Stimulated activated memory B cell treated with anti-CD40 and anti-IgM and Interleukin-4, amounts not matched to agents 10 μg/mL and 1 μg/mL and 100 μg/mL, for 72 hours (primary cell): ENCODE measurements at regions not wholly inside any gene's neighbourhood (a gene's known extent, or its start where the extent isn't known, plus 50 kb on each side); places are given as distances from the start of the nearest gene placed in this dataset.
"Not testable (repeated sequence)": the region's sequence is repeated elsewhere in the genome, so short reads cannot be mapped to it uniquely, and the experiment has no call there.

Source experiments
- ATAC-seq: fragments of 150-1000 bp; cut with Tn5 transposase; 2 replicates; pipeline ENCODE4 v1.10.0; 2021
- H3K27ac Mint-ChIP-seq: one replicate; pipeline ENCODE4 v1.8.0; 2022; ENCODE audit warnings: mild to moderate bottlenecking, mixed read lengths
- H3K27me3 Mint-ChIP-seq: one replicate; pipeline ENCODE4 v1.8.0; 2022; ENCODE audit warnings: mixed read lengths
- H3K36me3 Mint-ChIP-seq: one replicate; pipeline ENCODE4 v1.8.0; 2022; ENCODE audit warnings: mixed read lengths
- H3K4me1 Mint-ChIP-seq: one replicate; pipeline ENCODE4 v1.8.0; 2022; ENCODE audit warnings: mixed read lengths
- H3K4me3 Mint-ChIP-seq: one replicate; pipeline ENCODE4 v1.8.0; 2022; ENCODE audit warnings: mild to moderate bottlenecking, moderate library complexity, mixed read lengths
- H3K9me3 Mint-ChIP-seq: one replicate; pipeline ENCODE4 v1.8.0; 2022; ENCODE audit warnings: mixed read lengths

- not testable (repeated sequence) for H3K27me3 Mint-ChIP-seq, ATAC-seq, H3K36me3 Mint-ChIP-seq, H3K4me1 Mint-ChIP-seq, H3K27ac Mint-ChIP-seq, H3K4me3 Mint-ChIP-seq
- peaks cover 18% of the 10 kb centered on the region for H3K9me3 Mint-ChIP-seq
Observed at GRCh38 chr6:93835026-93835425, 415.7 kb upstream of the EPHA7 start.

- H3K4me1 Mint-ChIP-seq, ATAC-seq, H3K4me3 Mint-ChIP-seq, H3K36me3 Mint-ChIP-seq, H3K27me3 Mint-ChIP-seq, H3K27ac Mint-ChIP-seq: not testable (repeated sequence)
- peaks cover 18% of the 10 kb centered on the region for H3K9me3 Mint-ChIP-seq
Observed at GRCh38 chr6:93833326-93833725, 414.0 kb upstream of the EPHA7 start.

DNA sequence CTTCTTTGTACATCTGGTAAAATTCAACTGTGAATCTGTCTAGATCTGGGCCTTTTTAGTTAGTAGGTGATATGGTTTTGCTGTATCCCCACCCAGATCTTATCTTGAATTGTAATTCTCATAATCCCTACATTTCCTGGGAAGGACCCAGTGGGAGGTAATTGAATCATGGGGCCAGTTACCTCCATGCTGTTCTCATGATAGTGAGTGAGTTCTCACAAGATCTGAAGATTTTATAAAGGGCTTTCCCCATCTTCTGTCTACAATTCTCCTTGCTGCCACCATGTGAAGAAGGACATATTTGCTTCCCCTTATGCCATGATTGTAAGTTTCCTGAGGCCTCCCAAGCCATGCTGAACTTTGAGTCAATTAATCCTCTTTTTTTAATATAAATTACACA is 410.4 kb upstream of the EPHA7 start:
- not testable (repeated sequence) for H3K27me3 Mint-ChIP-seq, H3K4me3 Mint-ChIP-seq, H3K4me1 Mint-ChIP-seq, H3K27ac Mint-ChIP-seq, ATAC-seq, H3K36me3 Mint-ChIP-seq
- H3K9me3 Mint-ChIP-seq, result peaks cover 14% of the 10 kb centered on the region

GRCh38 chr6:93829009-93829408 is 409.6 kb upstream of the EPHA7 start:
- no peak overlapping the region for H3K4me3 Mint-ChIP-seq
- no peak for ATAC-seq
- no peak overlapping the region for H3K27ac Mint-ChIP-seq
- no peaks in the 10 kb centered on the region for H3K4me1 Mint-ChIP-seq
- no peaks in the 10 kb centered on the region for H3K36me3 Mint-ChIP-seq
- H3K9me3 Mint-ChIP-seq, result peaks cover 9% of the 10 kb centered on the region
- no peaks in the 10 kb centered on the region for H3K27me3 Mint-ChIP-seq

GRCh38 chr6:93828553-93828952 is 409.2 kb upstream of the EPHA7 start:
- Mint-ChIP-seq H3K4me3 (no peak overlapping the region), H3K9me3 (peaks cover 9% of the 10 kb centered on the region), H3K4me1 (no peaks in the 10 kb centered on the region), H3K27me3 (no peaks in the 10 kb centered on the region), H3K36me3 (no peaks in the 10 kb centered on the region), H3K27ac (no peak overlapping the region)
- no peak for ATAC-seq

DNA sequence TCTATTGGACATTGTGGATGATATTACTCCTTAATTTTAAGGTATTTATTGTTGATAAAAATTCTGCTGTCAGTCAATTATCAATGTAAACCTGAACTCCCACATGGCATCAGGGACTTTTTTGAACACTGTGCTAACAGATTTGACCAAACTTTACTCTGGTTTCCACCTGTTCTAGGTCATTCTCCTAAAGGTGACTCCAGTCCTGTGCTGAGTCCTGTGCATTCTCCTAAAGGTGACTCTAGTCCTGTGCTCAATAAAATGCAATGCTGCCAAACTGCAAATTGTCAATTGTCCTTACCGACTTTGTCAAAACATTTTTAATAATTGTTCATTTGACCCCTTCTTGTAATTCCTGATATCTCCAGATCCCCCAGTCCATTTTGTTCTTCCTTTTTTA is 408.4 kb upstream of the EPHA7 start:
- no peaks in the 10 kb centered on the region for H3K27me3 Mint-ChIP-seq
- no peaks in the 10 kb centered on the region for H3K4me1 Mint-ChIP-seq
- peaks cover 9% of the 10 kb centered on the region for H3K9me3 Mint-ChIP-seq
- no peak overlapping the region for H3K4me3 Mint-ChIP-seq
- no peaks in the 10 kb centered on the region for H3K36me3 Mint-ChIP-seq
- no peak for ATAC-seq
- no peak overlapping the region for H3K27ac Mint-ChIP-seq

- Mint-ChIP-seq H3K27me3 (no peaks in the 10 kb centered on the region), H3K4me1 (no peaks in the 10 kb centered on the region), H3K36me3 (no peaks in the 10 kb centered on the region), H3K9me3 (peaks cover 12% of the 10 kb centered on the region), H3K4me3 (no peak overlapping the region), H3K27ac (no peak overlapping the region)
- ATAC-seq, result no peak
Observed at GRCh38 chr6:93825950-93826349, 406.6 kb upstream of the EPHA7 start.

GRCh38 chr6:93823489-93823888 is 404.1 kb upstream of the EPHA7 start:
- Mint-ChIP-seq H3K36me3 (no peaks in the 10 kb centered on the region), H3K9me3 (peaks cover 9% of the 10 kb centered on the region), H3K4me3 (no peak overlapping the region), H3K4me1 (no peaks in the 10 kb centered on the region), H3K27ac (no peak overlapping the region), H3K27me3 (no peaks in the 10 kb centered on the region)
- no peak for ATAC-seq

DNA sequence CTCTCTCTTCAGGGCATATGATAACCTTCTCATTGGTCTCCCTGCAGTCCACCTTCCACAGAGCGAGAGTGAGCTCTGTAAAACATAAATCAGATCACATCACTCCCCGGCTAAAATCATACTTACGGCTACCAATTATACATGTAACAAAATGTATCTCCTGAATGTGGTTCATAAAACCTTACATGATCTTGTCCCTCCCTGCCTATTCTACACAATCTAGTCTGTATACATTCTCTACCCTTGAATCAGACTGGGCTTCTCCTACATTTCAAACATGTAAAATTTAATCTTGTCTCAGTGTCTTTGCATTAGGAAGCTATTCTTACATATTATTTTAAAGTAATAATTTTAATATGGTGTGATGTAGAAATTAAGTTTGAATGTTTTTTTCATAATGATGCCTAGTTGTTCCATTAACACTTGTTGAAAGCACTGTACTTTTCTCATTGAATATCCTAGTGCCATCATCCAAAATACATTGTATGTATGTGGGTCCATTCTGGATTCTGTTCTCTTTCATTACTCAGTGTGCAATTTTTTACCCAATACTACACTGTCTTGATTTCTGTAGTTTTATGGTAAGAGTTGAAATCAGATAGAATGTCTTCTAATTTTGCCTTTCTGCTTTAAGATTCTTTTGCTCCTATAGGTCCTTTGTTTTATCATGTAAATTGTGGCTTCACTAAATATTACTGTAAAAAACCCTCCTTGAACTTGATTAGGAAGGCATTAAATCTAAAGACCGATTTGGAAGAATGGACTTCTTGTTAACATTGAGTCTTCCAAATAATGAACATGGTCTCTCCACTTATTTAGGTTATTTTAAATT is 403.3 kb upstream of the EPHA7 start:
- H3K4me3 Mint-ChIP-seq, result no peak overlapping the region
- H3K27me3 Mint-ChIP-seq, result no peaks in the 10 kb centered on the region
- H3K9me3 Mint-ChIP-seq, result peaks cover 9% of the 10 kb centered on the region
- no peak overlapping the region for H3K27ac Mint-ChIP-seq
- ATAC-seq, result no peak
- no peaks in the 10 kb centered on the region for H3K4me1 Mint-ChIP-seq
- no peaks in the 10 kb centered on the region for H3K36me3 Mint-ChIP-seq

- Mint-ChIP-seq H3K4me3 (no peak overlapping the region), H3K4me1 (no peaks in the 10 kb centered on the region), H3K27me3 (no peaks in the 10 kb centered on the region), H3K36me3 (no peaks in the 10 kb centered on the region), H3K9me3 (peaks cover 9% of the 10 kb centered on the region), H3K27ac (no peak overlapping the region)
- no peak for ATAC-seq
Observed at GRCh38 chr6:93821953-93822352, 402.6 kb upstream of the EPHA7 start.

- ATAC-seq, result no peak
- Mint-ChIP-seq H3K9me3 (peaks cover 7% of the 10 kb centered on the region), H3K4me3 (no peak overlapping the region), H3K27me3 (no peaks in the 10 kb centered on the region), H3K27ac (no peak overlapping the region), H3K4me1 (no peaks in the 10 kb centered on the region), H3K36me3 (no peaks in the 10 kb centered on the region)
Observed at GRCh38 chr6:93820465-93821082, 401.2 kb upstream of the EPHA7 start.

DNA sequence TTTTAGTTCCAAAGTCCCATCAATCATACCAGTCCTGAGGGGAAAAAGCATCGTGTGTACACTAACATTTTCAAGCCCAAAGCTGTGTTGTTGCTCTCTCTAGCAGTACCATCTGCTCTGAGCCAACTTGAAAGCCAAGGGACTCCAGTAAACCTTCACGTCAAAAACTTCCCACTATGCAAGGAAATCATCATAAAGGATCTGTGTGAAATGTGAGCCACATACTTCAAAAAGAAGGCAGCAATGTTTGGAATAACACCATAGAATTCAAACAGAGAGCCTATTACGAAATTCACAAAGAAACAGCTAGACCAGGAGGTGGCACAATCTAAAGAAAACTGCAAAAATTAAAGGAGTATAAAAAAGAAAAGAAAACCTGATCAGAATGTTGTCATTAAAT is 399.8 kb upstream of the EPHA7 start:
- ATAC-seq, result no peak
- Mint-ChIP-seq H3K27me3 (no peaks in the 10 kb centered on the region), H3K4me1 (no peaks in the 10 kb centered on the region), H3K27ac (no peak overlapping the region), H3K36me3 (no peaks in the 10 kb centered on the region), H3K9me3 (peaks cover 7% of the 10 kb centered on the region), H3K4me3 (no peak overlapping the region)

DNA sequence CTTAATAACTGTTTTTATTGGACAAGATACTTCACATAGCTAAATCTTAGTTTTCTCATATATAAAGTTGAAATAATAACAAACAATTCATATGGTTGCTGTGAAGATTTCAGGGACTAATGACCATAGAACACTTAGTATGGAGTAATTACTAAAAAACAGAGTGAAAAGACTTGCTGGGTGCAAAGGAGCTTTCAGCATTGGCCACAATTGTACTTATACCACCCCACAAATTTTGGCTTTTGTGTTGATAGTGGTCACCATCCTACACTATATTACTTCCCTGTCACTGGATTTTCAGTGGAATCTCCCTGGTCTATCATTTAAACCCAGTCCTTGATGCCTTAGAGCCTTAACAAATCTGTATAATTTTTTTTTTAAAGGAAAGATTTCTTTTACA is 398.6 kb upstream of the EPHA7 start:
- Mint-ChIP-seq H3K27me3 (no peaks in the 10 kb centered on the region), H3K4me1 (no peaks in the 10 kb centered on the region), H3K27ac (no peak overlapping the region), H3K9me3 (peaks cover 7% of the 10 kb centered on the region), H3K36me3 (no peaks in the 10 kb centered on the region), H3K4me3 (no peak overlapping the region)
- ATAC-seq, result no peak

GRCh38 chr6:93806409-93807270 is 387.3 kb upstream of the EPHA7 start:
- Mint-ChIP-seq H3K27ac (no peak overlapping the region), H3K4me3 (no peak overlapping the region), H3K4me1 (no peaks in the 10 kb centered on the region), H3K9me3 (peaks cover 5% of the 10 kb centered on the region), H3K27me3 (no peaks in the 10 kb centered on the region), H3K36me3 (no peaks in the 10 kb centered on the region)
- ATAC-seq, result no peak

DNA sequence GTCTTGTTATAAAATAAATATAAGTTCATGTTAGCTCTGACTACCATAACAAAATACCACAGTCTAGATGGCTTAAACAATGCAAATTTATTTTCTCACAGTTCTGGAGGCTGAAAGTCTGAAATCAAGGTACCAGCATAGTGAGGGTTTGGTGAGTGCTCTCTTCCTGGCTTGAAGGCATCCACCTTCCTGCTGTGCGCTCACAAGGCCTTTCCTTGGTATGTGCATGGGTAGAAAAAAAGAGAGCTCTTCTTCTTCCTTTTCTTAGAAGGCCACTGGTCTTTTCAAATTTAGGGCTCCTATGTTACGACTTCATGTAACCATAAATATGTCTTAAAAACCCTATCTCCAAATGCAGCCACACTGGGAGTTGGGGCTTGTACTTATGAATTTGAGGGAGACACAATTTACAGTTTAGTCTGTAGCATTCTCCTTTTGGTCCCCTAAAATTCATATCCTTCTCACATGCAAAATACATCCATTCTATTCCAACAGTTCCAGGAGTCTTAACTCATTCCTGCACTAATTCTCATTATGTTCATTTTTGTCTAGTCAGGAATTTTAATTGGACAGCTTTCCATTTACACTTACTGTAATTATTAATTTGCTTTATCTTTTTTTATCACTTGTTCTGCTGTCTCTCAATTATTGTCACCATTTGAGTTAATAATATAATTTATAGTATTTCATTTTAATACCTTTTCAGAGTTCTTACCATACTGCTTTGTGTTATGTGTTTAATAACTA is 381.9 kb upstream of the EPHA7 start:
- no peak overlapping the region for H3K4me3 Mint-ChIP-seq
- no peaks in the 10 kb centered on the region for H3K36me3 Mint-ChIP-seq
- no peak for ATAC-seq
- no peaks in the 10 kb centered on the region for H3K4me1 Mint-ChIP-seq
- H3K27ac Mint-ChIP-seq, result no peak overlapping the region
- peaks cover 3% of the 10 kb centered on the region for H3K9me3 Mint-ChIP-seq
- H3K27me3 Mint-ChIP-seq, result no peaks in the 10 kb centered on the region
